K562 (cell line): ENCODE measurements at regions not wholly inside any gene's neighbourhood (a gene's known extent, or its start where the extent isn't known, plus 50 kb on each side); places are given as distances from the start of the nearest gene placed in this dataset.

Experiments
- ATAC-seq: fragments of 200-7000 bp; cut with Tn5 transposase; 3 replicates; pipeline ENCODE4 v1.9.1; 2020; ENCODE audit warnings: moderate library complexity
- BruUV-seq: library from RNA; stranded (reverse); fragments of 400-500 nt; replicated peaks from 2 replicates; lab custom pipeline; 2021; lab: Mats Ljungman, UMichigan
- CTCF ChIA-PET: fragments of 300-600 bp; formaldehyde crosslinking; extraction: SDS; loops from one replicate; lab custom pipeline; 2021; ENCODE audit warnings: low intra/inter-chr PET ratio; lab: Yijun Ruan, JAX
- POLR2A ChIA-PET: fragments of 300-600, 350-650 bp; sonication (Branson Sonifier 250); formaldehyde crosslinking; extraction: SDS; loops from one replicate; lab custom pipeline; 2021; ENCODE audit warnings: antibody characterized with exemption, inconsistent platforms; lab: Yijun Ruan, JAX
- DNase-seq, 4 experiments: peaks; one replicate each; pipeline versions ENCODE4 v3.0.0 to v3.0.0-alpha.2; 2011 to 2018; ENCODE audit warnings: low spot score in 3 of 4, mixed read lengths in 3 of 4; ENCODE audit errors: extremely low read depth in 1 of 4
- FAIRE-seq: peaks from 2 replicates; lab custom pipeline; 2011; peaks lifted over from hg19 to GRCh38; lab: Jason Lieb, UNC
- H2AFZ ChIP-seq: 2 replicates; pipeline ENCODE4 v1.6.0; 2011; ENCODE audit warnings: low read depth, low read length, control low read depth, inconsistent platforms
- H3K27ac ChIP-seq: fragments of 200-600 bp; 3 replicates; pipeline ENCODE4 v1.8.0; 2011; ENCODE audit warnings: low read depth, mild to moderate bottlenecking, control low read depth, inconsistent platforms, low read length, moderate library complexity, mixed read lengths; ENCODE audit errors: extremely low read depth
- H3K27me3 ChIP-seq, 2 experiments: fragments of 300-600 bp in 1 of 2; 2 replicates in 1 of 2; 3 replicates in 1 of 2; pipeline versions ENCODE4 v1.6.0 to v1.8.0; 2011; ENCODE audit warnings: inconsistent platforms in 2 of 2, low read length in 2 of 2, mild to moderate bottlenecking in 1 of 2, mixed read lengths in 1 of 2, moderate library complexity in 1 of 2; ENCODE audit not compliant: control insufficient read depth in 2 of 2, insufficient read depth in 2 of 2
- H3K36me3 ChIP-seq: fragments of 300-600 bp; 3 replicates; pipeline ENCODE4 v1.8.0; 2011; ENCODE audit warnings: mild to moderate bottlenecking, low read length, inconsistent platforms; ENCODE audit not compliant: control insufficient read depth, insufficient read depth
- H3K4me1 ChIP-seq, 2 experiments: fragments of 200-600 bp in 1 of 2; replicated peaks in 1 of 2; 2 replicates in 1 of 2; 3 replicates in 1 of 2; pipeline versions ENCODE4 v1.5.1 to v1.8.0; 2011; ENCODE audit warnings: inconsistent platforms in 2 of 2, low read length in 2 of 2, mild to moderate bottlenecking in 1 of 2, mixed read lengths in 1 of 2, moderate library complexity in 1 of 2; ENCODE audit not compliant: control insufficient read depth in 2 of 2, insufficient read depth in 2 of 2
- H3K4me2 ChIP-seq: 2 replicates; pipeline ENCODE4 v1.6.1; 2011; ENCODE audit warnings: low read length, control low read depth, inconsistent platforms, mixed read lengths; ENCODE audit not compliant: insufficient read depth
- H3K4me3 ChIP-seq: fragments of 200-600 bp; sonication (generic), shearing (Covaris generic); 2 replicates; pipeline ENCODE4 v1.5.1; 2016; ENCODE audit warnings: control low read depth, inconsistent platforms
- H3K79me2 ChIP-seq: fragments of 200-600 bp; 3 replicates; pipeline ENCODE4 v1.8.0; 2011; ENCODE audit warnings: low read length, inconsistent platforms; ENCODE audit not compliant: control insufficient read depth, insufficient read depth
- H3K9ac ChIP-seq, 2 experiments: 2 replicates each; pipeline versions ENCODE4 v1.6.0 to v1.6.1; 2011; ENCODE audit warnings: low read depth in 2 of 2, low read length in 2 of 2, control low read depth in 1 of 2, inconsistent platforms in 1 of 2, mild to moderate bottlenecking in 1 of 2, mixed read lengths in 1 of 2; ENCODE audit not compliant: insufficient read depth in 1 of 2
- H3K9me1 ChIP-seq: one replicate; pipeline ENCODE4 v1.6.0; 2011; ENCODE audit warnings: inconsistent platforms, mild to moderate bottlenecking, low read length, moderate library complexity; ENCODE audit not compliant: control insufficient read depth, insufficient read depth
- H3K9me3 ChIP-seq: replicated peaks from 2 replicates; pipeline ENCODE4 v1.5.1; 2011; ENCODE audit warnings: low read depth, low read length, inconsistent platforms; ENCODE audit not compliant: control insufficient read depth, insufficient read depth
- H4K20me1 ChIP-seq: replicated peaks from 2 replicates; pipeline ENCODE4 v1.6.1; 2011; ENCODE audit warnings: low read length, inconsistent platforms, mixed read lengths; ENCODE audit not compliant: control insufficient read depth, insufficient read depth
- CTCF ChIP-seq, 3 experiments: IDR thresholded peaks in 2 of 3; conservative IDR thresholded peaks in 1 of 3; 2 replicates each; pipeline ENCODE4 v1.5.1; 2011 to 2012; ENCODE audit warnings: low read length in 3 of 3, mild to moderate bottlenecking in 3 of 3, control low read depth in 2 of 3, improper control_type of control experiment in 1 of 3, inconsistent platforms in 1 of 3, low read depth in 1 of 3, mixed read lengths in 1 of 3, moderate library complexity in 1 of 3; ENCODE audit not compliant: insufficient read depth in 2 of 3
- DLX4 ChIP-seq: fragments of 250-450 bp; sonication (Bioruptor Pico); IDR thresholded peaks from 2 replicates; pipeline ENCODE4 v1.6.1; 2021; ENCODE audit warnings: mild to moderate bottlenecking
- ESRRA ChIP-seq: fragments of 450-650 bp; IDR thresholded peaks from 2 replicates; pipeline ENCODE4 v1.6.1; 2014; ENCODE audit warnings: low read depth, mild to moderate bottlenecking, moderate library complexity, borderline replicate concordance
- KLF13 ChIP-seq: fragments of 450-650 bp; IDR thresholded peaks from 2 replicates; pipeline ENCODE4 v1.6.1; 2016; ENCODE audit warnings: missing genetic modification characterization, low read depth, mild to moderate bottlenecking, missing compliant biosample characterization, moderate library complexity, borderline replicate concordance
- POLR2B ChIP-seq: fragments of 450-650 bp; IDR thresholded peaks from 2 replicates; pipeline ENCODE4 v1.6.1; 2018; ENCODE audit warnings: low read depth; ENCODE audit not compliant: partially characterized antibody
- RAD51 ChIP-seq: fragments of 450-650 bp; IDR thresholded peaks from 2 replicates; pipeline ENCODE4 v1.7.1; 2016; ENCODE audit warnings: low read depth, mild to moderate bottlenecking, borderline replicate concordance
- RBM25 ChIP-seq: fragments of 200-400 bp; formaldehyde crosslinking; IDR thresholded peaks from 2 replicates; pipeline ENCODE4 v1.6.1; 2018; ENCODE audit warnings: low read length, low read depth, moderate library complexity; ENCODE audit not compliant: severe bottlenecking
- STAT6 ChIP-seq: sonication (generic); formaldehyde crosslinking; IDR thresholded peaks from 2 replicates; pipeline ENCODE4 v1.8.1; 2023; ENCODE audit warnings: mild to moderate bottlenecking, missing genetic modification reagents
- U2AF1 ChIP-seq: fragments of 200-400 bp; formaldehyde crosslinking; optimal IDR thresholded peaks from 2 replicates; pipeline ENCODE3; 2017; ENCODE audit warnings: mild to moderate bottlenecking, low read depth, low read length, moderate library complexity
- ZBTB1 ChIP-seq: sonication (generic); formaldehyde crosslinking; IDR thresholded peaks from 2 replicates; pipeline ENCODE4 v1.8.1; 2023; ENCODE audit warnings: missing genetic modification reagents, low read depth, mild to moderate bottlenecking, borderline replicate concordance
- ZNF133 ChIP-seq: fragments of 250-450 bp; sonication (Bioruptor Pico); IDR thresholded peaks from 2 replicates; pipeline ENCODE4 v1.4.0; 2020; ENCODE audit warnings: mild to moderate bottlenecking
- WGBS: fragments of 100-300 bp; shearing (Covaris generic); methylation state at CpG from one replicate; pipeline ENCODE4 v1.1.6; 2016; ENCODE audit warnings: low coverage, mixed read lengths; ENCODE audit not compliant: insufficient coverage; ENCODE audit errors: missing lambda C conversion rate; 5-methylcytosine and 5-hydroxymethylcytosine counted together
- in situ Hi-C: fragments of 300-500 bp; cut with MboI; formaldehyde crosslinking; loops from 4 replicates; pipeline ENCODE4 v1.15.0; 2018; ENCODE audit warnings: inconsistent platforms, mixed read lengths
- intact Hi-C: fragments of 100-400 bp; cut with micrococcal nuclease; formaldehyde crosslinking; loops from 2 replicates; pipeline ENCODE4 v1.14.2; 2022

GRCh38 chr2:66813525-66813924 lies 378.6 kb downstream of the MEIS1 start:
- Histone ChIP-seq H3K4me3 (no peak overlapping the region), H3K9me1 (no peaks in the 10 kb centered on the region), H3K27ac (no peak overlapping the region), H3K4me1 (no peaks in the 10 kb centered on the region), H3K36me3 (no peaks in the 10 kb centered on the region), H2AFZ (no peak overlapping the region), H3K79me2 (no peaks in the 10 kb centered on the region), H3K9me3 (no peaks in the 10 kb centered on the region), H3K4me2 (no peak overlapping the region), H3K27me3 (no peaks in the 10 kb centered on the region), H3K9ac (no peak overlapping the region), H4K20me1 (no peaks in the 10 kb centered on the region)
- no peak for FAIRE-seq
- WGBS, result 0% methylated on average over 1 of the region's 1 CpG
- in situ Hi-C loops, result no loop called here
- ChIA-PET POLR2A (no interaction called here), CTCF (no interaction called here)
- TF ChIP-seq STAT6 (CRISPR knock-in tag), result no peak
- no peak for TF ChIP-seq ESRRA
- TF ChIP-seq ZBTB1 (CRISPR knock-in tag), result no peak
- no peak for TF ChIP-seq ZNF133 (CRISPR knock-in tag)
- TF ChIP-seq RBM25, result no peak
- no peak for TF ChIP-seq DLX4
- TF ChIP-seq CTCF (IDR thresholded peaks at IDR 0.05 in 2 of 3, conservative IDR thresholded peaks at IDR 0.05 in 1 of 3; ENCODE audit: insufficient read depth in 2 of 3, low read depth in 1 of 3, low read length in 3 of 3), result no peak
- no peak for TF ChIP-seq POLR2B
- no peak for TF ChIP-seq U2AF1
- no peak for TF ChIP-seq KLF13 (tag)
- TF ChIP-seq RAD51, result no peak
- DNase-seq, result no peak
- no TSS peak for BruUV-seq
- intact Hi-C loops, result no loop called here
- no peak for ATAC-seq
